Transverse colon (tissue), 4 donors: ENCODE measurements at regions not wholly inside any gene's neighbourhood (a gene's known extent, or its start where the extent isn't known, plus 50 kb on each side); places are given as distances from the start of the nearest gene placed in this dataset.

Experiments used
- DNase-seq: peaks from one replicate; pipeline ENCODE4 v3.0.0-alpha.2; 2019
- H3K27ac ChIP-seq, 4 donors: fragments of 200-600 bp; sonication (generic); 2 replicates each; pipeline ENCODE4 v1.5.1; 2016 to 2018; ENCODE audit warnings: inconsistent platforms in 4 of 4
- H3K27me3 ChIP-seq: fragments of 200-600 bp; sonication (generic); 2 replicates; pipeline ENCODE4 v1.5.1; 2017; ENCODE audit warnings: inconsistent platforms
- H3K36me3 ChIP-seq, 4 donors: fragments of 200-600 bp; sonication (generic); 2 replicates each; pipeline ENCODE4 v1.5.1; 2017 to 2019; ENCODE audit warnings: inconsistent platforms in 4 of 4
- H3K4me1 ChIP-seq, 4 donors: fragments of 200-600 bp; sonication (generic); 2 replicates each; pipeline ENCODE4 v1.5.1; 2017 to 2020; ENCODE audit warnings: inconsistent platforms in 4 of 4
- H3K4me3 ChIP-seq, 4 donors: fragments of 200-600 bp; sonication (generic); 1 replicate in 1 of 4; 2 replicates in 3 of 4; pipeline versions ENCODE4 v1.5.1 to v1.6.1; 2017 to 2019; ENCODE audit warnings: inconsistent platforms in 4 of 4
- H3K9me3 ChIP-seq, 2 donors: fragments of 200-600 bp; sonication (generic); 2 replicates each; pipeline ENCODE4 v1.5.1; 2017 to 2019; ENCODE audit warnings: inconsistent platforms in 2 of 2
- EP300 ChIP-seq: sonication (generic); formaldehyde crosslinking; IDR thresholded peaks from one replicate; pipeline ENCODE4 v1.6.1; 2017; ENCODE audit warnings: antibody characterized with exemption, low read depth
- POLR2A ChIP-seq: fragments of 450-650 bp; IDR thresholded peaks from one replicate; pipeline ENCODE4 v1.6.1; 2016; ENCODE audit warnings: antibody characterized with exemption, mild to moderate bottlenecking, moderate library complexity
- POLR2AphosphoS5 ChIP-seq, 3 donors: sonication (generic); formaldehyde crosslinking; IDR thresholded peaks; one replicate each; pipeline ENCODE4 v1.6.1; 2016; ENCODE audit warnings: antibody characterized with exemption in 3 of 3
- WGBS, 2 donors: methylation state at CpG; one replicate each; pipeline ENCODE4 v1.1.5; 2018; ENCODE audit warnings: low coverage in 1 of 2; 5-methylcytosine and 5-hydroxymethylcytosine counted together
- in situ Hi-C, 4 donors: fragments of 200-750 bp; cut with MboI; loops; one replicate each; pipeline versions ENCODE4 v1.15.0 to v1.15.1; 2017; ENCODE audit warnings: low sequenced_read_pairs in 3 of 4, low pct_ligation_motif_present in 1 of 4, low pct_unique_long_range_greater_than_20kb in 1 of 4
- intact Hi-C: fragments of 100-400 bp; cut with DNase I; formaldehyde crosslinking; loops from one replicate; pipeline ENCODE4 v1.15.1; 2023; ENCODE audit warnings: low total_unique reads
- TF ChIP-seq, protein P1 (sequence below), 5 experiments: fragments of 200-600 bp in 3 of 5; fragments of 450-650 bp in 2 of 5; sonication (generic) in 3 of 5; IDR thresholded peaks; 1 replicate in 2 of 5; 2 replicates in 3 of 5; pipeline ENCODE4 v1.5.1; 2016 to 2017; ENCODE audit warnings: antibody characterized with exemption in 5 of 5, inconsistent platforms in 3 of 5, mild to moderate bottlenecking in 2 of 5, moderate library complexity in 1 of 5

DNA sequence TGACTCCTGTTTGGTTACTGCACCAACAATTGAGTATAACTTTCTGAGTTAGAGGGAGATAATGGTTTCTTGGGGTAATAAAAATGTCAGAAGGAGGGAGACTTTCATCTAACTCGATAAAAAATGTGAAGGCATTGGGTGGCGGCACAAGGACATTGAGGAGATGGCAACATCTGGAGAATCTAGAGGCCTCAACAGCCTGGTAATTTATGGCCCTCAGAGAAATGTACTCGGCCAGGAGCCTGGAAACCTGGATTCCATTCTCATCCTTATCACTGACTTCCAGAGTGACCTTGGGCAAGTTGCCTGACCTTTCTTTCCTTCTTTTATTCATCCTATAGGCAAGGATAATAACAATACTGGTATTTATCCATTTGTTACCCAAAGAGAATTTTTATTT, 173.5 kb upstream of the MEX3C start:
- no peak overlapping the region for H3K27ac ChIP-seq
- intact Hi-C loops (no loop called here), in situ Hi-C loops (no loop called here)
- no peak overlapping the region for H3K4me3 ChIP-seq
- no peaks in the 10 kb centered on the region for H3K4me1 ChIP-seq
- no peaks in the 10 kb centered on the region for H3K36me3 ChIP-seq
- no peaks in the 10 kb centered on the region for H3K27me3 ChIP-seq
- no peak for DNase-seq
- no peak for TF ChIP-seq EP300
- TF ChIP-seq, protein P1, sequence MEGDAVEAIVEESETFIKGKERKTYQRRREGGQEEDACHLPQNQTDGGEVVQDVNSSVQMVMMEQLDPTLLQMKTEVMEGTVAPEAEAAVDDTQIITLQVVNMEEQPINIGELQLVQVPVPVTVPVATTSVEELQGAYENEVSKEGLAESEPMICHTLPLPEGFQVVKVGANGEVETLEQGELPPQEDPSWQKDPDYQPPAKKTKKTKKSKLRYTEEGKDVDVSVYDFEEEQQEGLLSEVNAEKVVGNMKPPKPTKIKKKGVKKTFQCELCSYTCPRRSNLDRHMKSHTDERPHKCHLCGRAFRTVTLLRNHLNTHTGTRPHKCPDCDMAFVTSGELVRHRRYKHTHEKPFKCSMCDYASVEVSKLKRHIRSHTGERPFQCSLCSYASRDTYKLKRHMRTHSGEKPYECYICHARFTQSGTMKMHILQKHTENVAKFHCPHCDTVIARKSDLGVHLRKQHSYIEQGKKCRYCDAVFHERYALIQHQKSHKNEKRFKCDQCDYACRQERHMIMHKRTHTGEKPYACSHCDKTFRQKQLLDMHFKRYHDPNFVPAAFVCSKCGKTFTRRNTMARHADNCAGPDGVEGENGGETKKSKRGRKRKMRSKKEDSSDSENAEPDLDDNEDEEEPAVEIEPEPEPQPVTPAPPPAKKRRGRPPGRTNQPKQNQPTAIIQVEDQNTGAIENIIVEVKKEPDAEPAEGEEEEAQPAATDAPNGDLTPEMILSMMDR (IDR thresholded peaks at IDR 0.05) = no peak
- no peak for TF ChIP-seq POLR2A
- no peak for TF ChIP-seq POLR2AphosphoS5 (IDR thresholded peaks at IDR 0.05)
- 48 to 60% methylated on average over 2 to 3 of the region's 3 CpGs for WGBS, 2 donors
- no peaks in the 10 kb centered on the region for H3K9me3 ChIP-seq

DNA sequence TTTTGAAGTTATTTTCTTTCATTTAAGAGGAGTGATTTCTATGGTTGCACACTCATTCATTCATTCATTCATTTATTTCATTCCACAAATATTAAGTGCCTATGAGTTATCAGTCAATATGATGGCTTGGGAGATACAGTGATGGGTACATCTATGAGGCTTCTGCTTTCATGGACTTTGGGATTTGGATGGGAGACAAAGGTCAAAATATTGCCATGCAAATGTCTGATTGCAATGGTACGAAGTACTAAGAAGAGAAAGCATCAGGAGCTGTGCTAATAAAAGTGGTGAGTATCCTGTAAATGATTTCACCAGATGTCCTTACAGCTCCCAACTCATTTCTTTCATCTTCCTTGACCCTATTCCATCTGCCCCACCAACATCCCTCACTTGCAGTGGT, 174.4 kb upstream of the MEX3C start:
- DNase-seq = no peak
- WGBS, 2 donors = 50 to 64% methylated on average over 1 of the region's 1 CpG
- Histone ChIP-seq H3K27ac (no peak overlapping the region), H3K36me3 (no peaks in the 10 kb centered on the region), H3K27me3 (no peaks in the 10 kb centered on the region), H3K4me1 (no peaks in the 10 kb centered on the region), H3K9me3 (no peaks in the 10 kb centered on the region), H3K4me3 (no peak overlapping the region)
- TF ChIP-seq, protein P1 (IDR thresholded peaks at IDR 0.05) = no peak
- no peak for TF ChIP-seq POLR2A
- TF ChIP-seq POLR2AphosphoS5 (IDR thresholded peaks at IDR 0.05) = no peak
- TF ChIP-seq EP300 = no peak
- intact Hi-C loops (no loop called here), in situ Hi-C loops (no loop called here)

DNA sequence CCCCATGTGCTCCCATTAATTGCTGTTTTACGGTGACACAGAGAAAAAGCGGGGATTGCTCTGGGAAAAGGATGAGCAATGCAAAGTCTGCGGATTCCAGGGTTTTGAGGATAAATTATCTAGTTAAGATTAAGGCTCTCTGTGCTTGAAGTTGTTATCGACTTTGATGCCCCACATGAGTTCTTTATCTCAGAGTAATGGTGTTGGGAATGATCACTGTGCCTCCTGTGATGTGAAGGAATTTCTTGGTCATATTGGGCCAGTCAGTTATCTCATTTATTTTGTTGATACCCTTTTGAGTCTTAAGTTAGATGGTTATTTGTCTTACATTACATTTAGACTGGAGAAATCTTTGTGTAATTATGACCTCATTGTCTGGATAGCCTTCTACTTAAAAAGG, 184.6 kb upstream of the MEX3C start:
- H3K4me1 ChIP-seq = no peaks in the 10 kb centered on the region
- WGBS, 2 donors = 85% methylated on average over 4 of the region's 4 CpGs
- H3K4me3 ChIP-seq = no peak overlapping the region
- TF ChIP-seq EP300 (no peak), POLR2AphosphoS5 (IDR thresholded peaks at IDR 0.05) (no peak)
- TF ChIP-seq, protein P1 (IDR thresholded peaks at IDR 0.05) = no peak
- in situ Hi-C loops (loop anchor here (25.0 kb wide), 1 partner anchor 270 kb away; no protein-coding TSS in a partner anchor), intact Hi-C loops (no loop called here)
- H3K27ac ChIP-seq = no peak overlapping the region
- DNase-seq = no peak
- no peaks in the 10 kb centered on the region for H3K36me3 ChIP-seq
- H3K27me3 ChIP-seq = no peaks in the 10 kb centered on the region
- no peaks in the 10 kb centered on the region for H3K9me3 ChIP-seq

DNA sequence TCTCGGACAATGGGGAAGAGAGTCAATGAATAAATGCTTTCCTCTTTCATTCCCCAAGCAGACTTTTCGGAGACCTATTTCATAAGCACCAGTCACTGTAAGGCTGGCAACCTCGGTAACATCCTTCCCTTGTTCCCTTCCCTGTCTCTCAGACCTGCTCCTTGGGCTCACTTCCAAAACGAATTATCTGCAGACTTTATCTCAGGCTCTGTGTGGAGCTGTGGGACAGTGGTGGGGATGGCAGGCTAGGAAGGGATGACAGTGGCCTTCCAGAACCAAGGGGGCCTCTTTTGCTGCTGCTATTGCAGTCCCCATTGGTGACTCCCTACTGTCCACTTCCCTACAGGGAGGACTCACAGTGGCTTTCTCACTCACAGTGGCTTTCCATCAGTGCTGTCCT, 185.6 kb upstream of the MEX3C start:
- in situ Hi-C loops (loop anchor here (25.0 kb wide), 1 partner anchor 271 kb away; no protein-coding TSS in a partner anchor), intact Hi-C loops (no loop called here)
- no peak for DNase-seq
- H3K36me3 ChIP-seq = no peaks in the 10 kb centered on the region
- H3K9me3 ChIP-seq = no peaks in the 10 kb centered on the region
- H3K27me3 ChIP-seq = no peaks in the 10 kb centered on the region
- TF ChIP-seq, protein P1 (IDR thresholded peaks at IDR 0.05) = no peak
- TF ChIP-seq POLR2AphosphoS5 (IDR thresholded peaks at IDR 0.05) = no peak
- no peak for TF ChIP-seq EP300
- no peak for TF ChIP-seq POLR2A
- H3K27ac ChIP-seq = no peak overlapping the region
- no peaks in the 10 kb centered on the region for H3K4me1 ChIP-seq
- 73 to 83% methylated on average over 1 to 4 of the region's 4 CpGs for WGBS, 2 donors
- no peak overlapping the region for H3K4me3 ChIP-seq
